ENCODE measurements at regions not wholly inside any gene's neighbourhood (a gene's known extent, or its start where the extent isn't known, plus 50 kb on each side); places are given as distances from the start of the nearest gene placed in this dataset.

- H4K20me1 ChIP-seq (replicated peaks; ENCODE audit: control insufficient read depth, insufficient read depth, low read length), result no peaks in the 10 kb centered on the region
- no peaks in the 10 kb centered on the region for H3K9me1 ChIP-seq (ENCODE audit: control insufficient read depth, insufficient read depth, low read length)
- CTCF ChIA-PET (ENCODE audit: low intra/inter-chr PET ratio), result no interaction called here
- no TSS peak for BruUV-seq (replicated peaks)
- FAIRE-seq (no peak), DNase-seq (ENCODE audit: extremely low read depth in 1 of 4, low spot score in 3 of 4) (no peak), ATAC-seq (no peak)
- no peak overlapping the region for H2AFZ ChIP-seq (ENCODE audit: low read depth, low read length)
- no peaks in the 10 kb centered on the region for H3K27me3 ChIP-seq (ENCODE audit: control insufficient read depth in 2 of 2, insufficient read depth in 2 of 2, low read length in 2 of 2)
- H3K36me3 ChIP-seq (ENCODE audit: control insufficient read depth, insufficient read depth, low read length), result no peaks in the 10 kb centered on the region
- H3K9me3 ChIP-seq (replicated peaks; ENCODE audit: control insufficient read depth, insufficient read depth, low read depth, low read length), result no peaks in the 10 kb centered on the region
- no peaks in the 10 kb centered on the region for H3K4me1 ChIP-seq (replicated peaks in 1 of 2; ENCODE audit: control insufficient read depth in 2 of 2, insufficient read depth in 2 of 2, low read length in 2 of 2)
- H3K27ac ChIP-seq (ENCODE audit: extremely low read depth, low read depth, low read length), result no peak overlapping the region
- no peak overlapping the region for H3K4me3 ChIP-seq
- POLR2A ChIA-PET, result no interaction called here
- WGBS (ENCODE audit: insufficient coverage, low coverage, missing lambda C conversion rate), result 3% methylated on average over 4 of the region's 4 CpGs
- in situ Hi-C loops (cut with MboI) (no loop called here), intact Hi-C loops (cut with micrococcal nuclease) (no loop called here)
- no peak overlapping the region for H3K9ac ChIP-seq (ENCODE audit: insufficient read depth in 1 of 2, low read depth in 2 of 2, low read length in 2 of 2)
- no peak overlapping the region for H3K4me2 ChIP-seq (ENCODE audit: insufficient read depth, low read length)
- no peaks in the 10 kb centered on the region for H3K79me2 ChIP-seq (ENCODE audit: control insufficient read depth, insufficient read depth, low read length)
- TF ChIP-seq RCOR1 (IDR thresholded peaks at IDR 0.05; ENCODE audit: borderline replicate concordance in 1 of 2, low read depth in 2 of 2, low read length in 2 of 2) (no peak), ZNF436 (CRISPR knock-in tag; IDR thresholded peaks at IDR 0.05) (no peak), ZNF79 (CRISPR knock-in tag; IDR thresholded peaks at IDR 0.05; ENCODE audit: low read depth) (no peak), YY1 (IDR thresholded peaks at IDR 0.05; ENCODE audit: borderline replicate concordance in 1 of 3, control insufficient read depth in 1 of 3, extremely low read depth in 1 of 3, insufficient read depth in 3 of 3, insufficient read length in 1 of 3, insufficient replicate concordance in 2 of 3, low read depth in 1 of 3, low read length in 2 of 3) (no peak), ZNF232 (CRISPR knock-in tag; IDR thresholded peaks at IDR 0.05) (no peak), BCL6 (CRISPR knock-in tag; IDR thresholded peaks at IDR 0.05) (no peak), SOX6 (IDR thresholded peaks at IDR 0.05) (no peak), CEBPG (CRISPR knock-in tag; IDR thresholded peaks at IDR 0.05) (no peak), CEBPG (tag; conservative IDR thresholded peaks at IDR 0.05 in 1 of 2, IDR thresholded peaks at IDR 0.05 in 1 of 2) (no peak), RREB1 (CRISPR knock-in tag; IDR thresholded peaks at IDR 0.05) (no peak), HDAC3 (IDR thresholded peaks at IDR 0.05; ENCODE audit: borderline replicate concordance, partially characterized antibody) (no peak), BRD9 (IDR thresholded peaks at IDR 0.05; ENCODE audit: low read depth, partially characterized antibody) (no peak)
- TF ChIP-seq, protein P1, sequence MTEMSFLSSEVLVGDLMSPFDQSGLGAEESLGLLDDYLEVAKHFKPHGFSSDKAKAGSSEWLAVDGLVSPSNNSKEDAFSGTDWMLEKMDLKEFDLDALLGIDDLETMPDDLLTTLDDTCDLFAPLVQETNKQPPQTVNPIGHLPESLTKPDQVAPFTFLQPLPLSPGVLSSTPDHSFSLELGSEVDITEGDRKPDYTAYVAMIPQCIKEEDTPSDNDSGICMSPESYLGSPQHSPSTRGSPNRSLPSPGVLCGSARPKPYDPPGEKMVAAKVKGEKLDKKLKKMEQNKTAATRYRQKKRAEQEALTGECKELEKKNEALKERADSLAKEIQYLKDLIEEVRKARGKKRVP (CRISPR knock-in tag; IDR thresholded peaks at IDR 0.05), result no peak
- TF ChIP-seq, protein P2, sequence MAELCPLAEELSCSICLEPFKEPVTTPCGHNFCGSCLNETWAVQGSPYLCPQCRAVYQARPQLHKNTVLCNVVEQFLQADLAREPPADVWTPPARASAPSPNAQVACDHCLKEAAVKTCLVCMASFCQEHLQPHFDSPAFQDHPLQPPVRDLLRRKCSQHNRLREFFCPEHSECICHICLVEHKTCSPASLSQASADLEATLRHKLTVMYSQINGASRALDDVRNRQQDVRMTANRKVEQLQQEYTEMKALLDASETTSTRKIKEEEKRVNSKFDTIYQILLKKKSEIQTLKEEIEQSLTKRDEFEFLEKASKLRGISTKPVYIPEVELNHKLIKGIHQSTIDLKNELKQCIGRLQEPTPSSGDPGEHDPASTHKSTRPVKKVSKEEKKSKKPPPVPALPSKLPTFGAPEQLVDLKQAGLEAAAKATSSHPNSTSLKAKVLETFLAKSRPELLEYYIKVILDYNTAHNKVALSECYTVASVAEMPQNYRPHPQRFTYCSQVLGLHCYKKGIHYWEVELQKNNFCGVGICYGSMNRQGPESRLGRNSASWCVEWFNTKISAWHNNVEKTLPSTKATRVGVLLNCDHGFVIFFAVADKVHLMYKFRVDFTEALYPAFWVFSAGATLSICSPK (IDR thresholded peaks at IDR 0.05; ENCODE audit: borderline replicate concordance), result no peak
Measured at GRCh38 chr18:64271246-64271645, 122.4 kb upstream of the LINC00305 start.

All from K562 (cell line).